MM.1S (cell line): ENCODE measurements at regions not wholly inside any gene's neighbourhood (a gene's known extent, or its start where the extent isn't known, plus 50 kb on each side); places are given as distances from the start of the nearest gene placed in this dataset.

ENCODE experiments used
- DNase-seq: peaks from one replicate; pipeline ENCODE4 v3.0.0-alpha.2; 2015
- H2AFZ ChIP-seq: fragments of 300-600 bp; sonication (generic); 2 replicates; pipeline ENCODE4 v1.6.0; 2016; ENCODE audit warnings: antibody characterized with exemption, low read length
- H3F3A ChIP-seq: fragments of 300-600 bp; sonication (generic); 2 replicates; pipeline ENCODE4 v1.6.1; 2016; ENCODE audit warnings: mild to moderate bottlenecking, antibody characterized with exemption, low read length, moderate library complexity, mixed read lengths; ENCODE audit not compliant: insufficient read depth
- H3K27ac ChIP-seq: fragments of 300-600 bp; sonication (generic); 2 replicates; pipeline ENCODE4 v1.5.1; 2016; ENCODE audit warnings: mild to moderate bottlenecking, low read length
- H3K27me3 ChIP-seq: fragments of 300-600 bp; sonication (generic); replicated peaks from 2 replicates; pipeline ENCODE4 v1.6.0; 2016; ENCODE audit warnings: low read length; ENCODE audit not compliant: insufficient read depth
- H3K36me3 ChIP-seq: fragments of 300-600 bp; sonication (generic); replicated peaks from 2 replicates; pipeline ENCODE4 v1.6.1; 2016; ENCODE audit warnings: mild to moderate bottlenecking, low read length, mixed read lengths; ENCODE audit not compliant: insufficient read depth
- H3K4me1 ChIP-seq: fragments of 300-600 bp; sonication (generic); 2 replicates; pipeline ENCODE4 v1.6.1; 2016; ENCODE audit warnings: low read length, mixed read lengths
- H3K4me2 ChIP-seq: fragments of 300-600 bp; sonication (generic); 2 replicates; pipeline ENCODE4 v1.6.0; 2016; ENCODE audit warnings: low read depth, low read length
- H3K4me3 ChIP-seq: fragments of 300-600 bp; sonication (generic); 2 replicates; pipeline ENCODE4 v1.5.1; 2016; ENCODE audit warnings: low read length, mixed read lengths
- H3K79me2 ChIP-seq: fragments of 300-600 bp; sonication (generic); 2 replicates; pipeline ENCODE4 v1.6.1; 2016; ENCODE audit warnings: mixed run types, low read length, mixed read lengths
- H3K9ac ChIP-seq: fragments of 300-600 bp; sonication (generic); 2 replicates; pipeline ENCODE4 v1.6.1; 2016; ENCODE audit warnings: low read length, mixed read lengths
- H3K9me2 ChIP-seq: fragments of 300-600 bp; sonication (generic); replicated peaks from 2 replicates; pipeline ENCODE4 v1.6.1; 2016; ENCODE audit warnings: mild to moderate bottlenecking, low read length, mixed read lengths; ENCODE audit not compliant: insufficient read depth
- H3K9me3 ChIP-seq: fragments of 300-600 bp; sonication (generic); replicated peaks from 2 replicates; pipeline ENCODE4 v1.6.1; 2016; ENCODE audit warnings: mild to moderate bottlenecking, low read length, mixed read lengths; ENCODE audit not compliant: insufficient read depth
- H4K20me1 ChIP-seq: fragments of 300-600 bp; sonication (generic); 2 replicates; pipeline ENCODE4 v1.6.1; 2016; ENCODE audit warnings: mild to moderate bottlenecking, low read length, moderate library complexity, mixed read lengths; ENCODE audit not compliant: insufficient read depth
- EZH2 ChIP-seq: fragments of 300-600 bp; sonication (generic); optimal IDR thresholded peaks from 2 replicates; pipeline ENCODE3; 2017; ENCODE audit warnings: low read depth, mild to moderate bottlenecking, antibody characterized with exemption, low read length, mixed read lengths
- EZH2phosphoT487 ChIP-seq: fragments of 300-600 bp; sonication (generic); IDR thresholded peaks from 2 replicates; pipeline ENCODE4 v1.6.1; 2018; ENCODE audit warnings: antibody characterized with exemption, low read length
- TF ChIP-seq, protein P1 (sequence below): fragments of 300-600 bp; sonication (generic); IDR thresholded peaks from 2 replicates; pipeline ENCODE4 v1.5.1; 2016; ENCODE audit warnings: antibody characterized with exemption, low read length, mixed read lengths

DNA sequence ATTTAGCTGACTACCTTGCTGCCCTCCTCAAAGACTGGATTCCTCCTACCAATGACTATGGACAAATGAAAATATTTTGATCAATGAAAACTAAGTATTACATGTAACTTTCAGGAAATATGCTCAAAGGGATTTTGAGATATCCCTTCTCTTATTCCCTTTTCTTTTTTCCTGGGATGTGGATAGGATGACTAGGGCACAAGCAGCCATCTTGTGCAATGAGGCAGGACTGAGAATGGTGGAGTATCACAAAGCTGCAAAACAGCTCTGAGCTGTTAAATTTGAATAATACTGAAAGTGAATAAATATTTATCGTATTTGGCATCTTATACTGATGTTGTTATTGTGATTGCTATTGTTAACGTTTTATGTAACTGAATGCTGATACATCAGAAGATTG lies 333.1 kb upstream of the NUDT12 start:
- Histone ChIP-seq H3K9me2 (no peaks in the 10 kb centered on the region), H3K79me2 (no peaks in the 10 kb centered on the region), H2AFZ (no peak overlapping the region), H3K4me1 (no peaks in the 10 kb centered on the region), H3K9ac (no peak overlapping the region), H3K9me3 (no peaks in the 10 kb centered on the region), H3K27ac (no peak overlapping the region), H3K36me3 (no peaks in the 10 kb centered on the region), H3K4me2 (no peak overlapping the region), H3F3A (no peaks in the 10 kb centered on the region), H3K27me3 (no peaks in the 10 kb centered on the region), H4K20me1 (no peaks in the 10 kb centered on the region), H3K4me3 (no peak overlapping the region)
- no peak for DNase-seq
- TF ChIP-seq EZH2phosphoT487 (no peak), EZH2 (no peak)
- TF ChIP-seq, protein P1, sequence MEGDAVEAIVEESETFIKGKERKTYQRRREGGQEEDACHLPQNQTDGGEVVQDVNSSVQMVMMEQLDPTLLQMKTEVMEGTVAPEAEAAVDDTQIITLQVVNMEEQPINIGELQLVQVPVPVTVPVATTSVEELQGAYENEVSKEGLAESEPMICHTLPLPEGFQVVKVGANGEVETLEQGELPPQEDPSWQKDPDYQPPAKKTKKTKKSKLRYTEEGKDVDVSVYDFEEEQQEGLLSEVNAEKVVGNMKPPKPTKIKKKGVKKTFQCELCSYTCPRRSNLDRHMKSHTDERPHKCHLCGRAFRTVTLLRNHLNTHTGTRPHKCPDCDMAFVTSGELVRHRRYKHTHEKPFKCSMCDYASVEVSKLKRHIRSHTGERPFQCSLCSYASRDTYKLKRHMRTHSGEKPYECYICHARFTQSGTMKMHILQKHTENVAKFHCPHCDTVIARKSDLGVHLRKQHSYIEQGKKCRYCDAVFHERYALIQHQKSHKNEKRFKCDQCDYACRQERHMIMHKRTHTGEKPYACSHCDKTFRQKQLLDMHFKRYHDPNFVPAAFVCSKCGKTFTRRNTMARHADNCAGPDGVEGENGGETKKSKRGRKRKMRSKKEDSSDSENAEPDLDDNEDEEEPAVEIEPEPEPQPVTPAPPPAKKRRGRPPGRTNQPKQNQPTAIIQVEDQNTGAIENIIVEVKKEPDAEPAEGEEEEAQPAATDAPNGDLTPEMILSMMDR = no peak

DNA sequence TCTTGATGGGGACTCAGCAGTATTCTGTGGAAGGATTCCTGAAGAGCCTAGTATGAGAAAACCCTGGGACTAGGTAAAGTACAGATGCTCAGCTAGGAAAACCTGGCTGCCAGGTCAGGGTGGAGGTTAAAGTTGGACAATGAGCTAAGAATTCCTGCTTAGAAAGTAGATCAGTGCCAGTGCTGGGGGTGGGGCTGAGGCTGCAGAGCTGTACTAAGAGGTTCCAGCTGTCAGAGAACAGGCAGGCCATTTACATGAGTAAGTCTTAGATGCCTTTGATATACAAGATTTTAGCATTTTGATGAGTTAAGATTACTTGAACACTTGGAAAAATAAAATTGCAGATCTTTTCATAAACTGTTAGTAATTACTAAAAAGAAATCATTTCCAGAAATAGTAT lies 332.3 kb upstream of the NUDT12 start:
- no peak for DNase-seq
- Histone ChIP-seq H3K36me3 (no peaks in the 10 kb centered on the region), H2AFZ (no peak overlapping the region), H3K4me2 (no peak overlapping the region), H3K4me3 (no peak overlapping the region), H3K9me2 (no peaks in the 10 kb centered on the region), H3K4me1 (peaks cover 6% of the 10 kb centered on the region; the same call in 1 of the 2 replicates), H3K9ac (no peak overlapping the region), H3K9me3 (no peaks in the 10 kb centered on the region), H3F3A (no peaks in the 10 kb centered on the region), H3K27me3 (no peaks in the 10 kb centered on the region), H3K27ac (no peak overlapping the region), H4K20me1 (no peaks in the 10 kb centered on the region), H3K79me2 (no peaks in the 10 kb centered on the region)
- TF ChIP-seq EZH2 (no peak), EZH2phosphoT487 (no peak)

DNA sequence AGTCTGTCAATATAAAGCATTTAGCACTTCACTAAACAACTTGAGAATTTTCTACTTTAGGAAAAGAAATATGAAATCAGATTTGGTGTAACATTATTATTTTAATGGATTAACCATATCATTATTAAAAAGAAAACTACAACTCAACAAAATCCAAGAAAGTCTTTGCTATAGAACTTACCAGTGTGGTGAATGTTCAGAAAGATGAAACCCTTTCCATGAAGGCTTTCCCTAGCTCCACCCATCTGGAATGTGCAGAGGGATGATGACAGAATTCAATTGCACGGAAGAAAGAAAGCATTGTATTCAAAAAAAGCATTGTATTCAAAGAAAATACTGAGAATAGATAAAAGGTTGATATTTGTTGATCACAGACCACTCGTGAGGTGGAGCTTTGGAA lies 328.6 kb upstream of the NUDT12 start:
- Histone ChIP-seq H3K9ac (no peak overlapping the region), H3K9me3 (no peaks in the 10 kb centered on the region), H3K79me2 (no peaks in the 10 kb centered on the region), H3K36me3 (no peaks in the 10 kb centered on the region), H2AFZ (no peak overlapping the region), H3F3A (no peaks in the 10 kb centered on the region), H3K27ac (no peak overlapping the region), H3K4me1 (peaks cover 15% of the 10 kb centered on the region; the same call in 1 of the 2 replicates), H4K20me1 (no peaks in the 10 kb centered on the region), H3K27me3 (no peaks in the 10 kb centered on the region), H3K4me2 (no peak overlapping the region), H3K9me2 (no peaks in the 10 kb centered on the region), H3K4me3 (no peak overlapping the region)
- no peak for TF ChIP-seq EZH2
- TF ChIP-seq, protein P1 = no peak
- TF ChIP-seq EZH2phosphoT487 = no peak
- DNase-seq = no peak

DNA sequence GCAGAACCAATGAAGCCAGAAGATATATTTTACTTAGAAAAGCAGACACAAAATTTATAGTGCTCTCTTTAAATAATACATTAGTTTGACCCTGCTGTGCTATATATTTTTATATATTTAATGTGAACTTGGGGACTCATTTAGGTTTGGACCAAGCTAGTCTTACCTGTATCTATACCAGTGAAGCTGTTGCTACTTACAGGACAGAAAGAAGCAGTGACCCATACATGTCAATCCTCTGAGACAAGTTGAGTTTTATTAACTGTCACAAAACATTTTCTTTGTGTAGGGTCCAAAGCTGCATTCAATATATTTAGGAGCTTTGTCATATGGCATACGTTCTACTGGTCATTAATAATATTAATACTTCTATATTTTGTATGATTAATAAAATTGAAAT lies 327.7 kb upstream of the NUDT12 start:
- no peak overlapping the region for H2AFZ ChIP-seq
- peaks cover 15% of the 10 kb centered on the region; the same call in 1 of the 2 replicates for H3K4me1 ChIP-seq
- peak overlapping the region; percentile 34; the same call in 1 of the 2 replicates for H3K27ac ChIP-seq
- no peaks in the 10 kb centered on the region for H3K9me3 ChIP-seq
- H3K4me3 ChIP-seq = no peak overlapping the region
- no peaks in the 10 kb centered on the region for H3F3A ChIP-seq
- H3K36me3 ChIP-seq = no peaks in the 10 kb centered on the region
- DNase-seq = no peak
- TF ChIP-seq EZH2phosphoT487 (no peak), EZH2 (no peak)
- TF ChIP-seq, protein P1 = no peak
- H3K4me2 ChIP-seq = peak overlapping the region; percentile 24; the same call in 1 of the 2 replicates
- H3K9ac ChIP-seq = no peak overlapping the region
- no peaks in the 10 kb centered on the region for H3K79me2 ChIP-seq
- H3K9me2 ChIP-seq = no peaks in the 10 kb centered on the region
- no peaks in the 10 kb centered on the region for H4K20me1 ChIP-seq
- H3K27me3 ChIP-seq = no peaks in the 10 kb centered on the region
